Gastroesophageal sphincter (tissue), 3 donors: ENCODE measurements at regions not wholly inside any gene's neighbourhood (a gene's known extent, or its start where the extent isn't known, plus 50 kb on each side); places are given as distances from the start of the nearest gene placed in this dataset.

ENCODE experiments used
- POLR2A ChIP-seq, 2 donors: fragments of 450-650 bp; IDR thresholded peaks; one replicate each; pipeline ENCODE4 v1.6.1; 2017; ENCODE audit warnings: antibody characterized with exemption in 2 of 2, mild to moderate bottlenecking in 2 of 2, moderate library complexity in 1 of 2
- POLR2AphosphoS5 ChIP-seq: sonication (generic); formaldehyde crosslinking; IDR thresholded peaks from one replicate; pipeline ENCODE4 v1.6.1; 2017; ENCODE audit warnings: antibody characterized with exemption
- TF ChIP-seq, protein P1 (sequence below), 4 experiments: fragments of 200-600 bp in 2 of 4; fragments of 450-650 bp in 2 of 4; sonication (generic) in 1 of 4; IDR thresholded peaks; one replicate each; pipeline ENCODE4 v1.5.1; 2017 to 2019; ENCODE audit warnings: antibody characterized with exemption in 4 of 4, mild to moderate bottlenecking in 2 of 4, moderate library complexity in 2 of 4

DNA sequence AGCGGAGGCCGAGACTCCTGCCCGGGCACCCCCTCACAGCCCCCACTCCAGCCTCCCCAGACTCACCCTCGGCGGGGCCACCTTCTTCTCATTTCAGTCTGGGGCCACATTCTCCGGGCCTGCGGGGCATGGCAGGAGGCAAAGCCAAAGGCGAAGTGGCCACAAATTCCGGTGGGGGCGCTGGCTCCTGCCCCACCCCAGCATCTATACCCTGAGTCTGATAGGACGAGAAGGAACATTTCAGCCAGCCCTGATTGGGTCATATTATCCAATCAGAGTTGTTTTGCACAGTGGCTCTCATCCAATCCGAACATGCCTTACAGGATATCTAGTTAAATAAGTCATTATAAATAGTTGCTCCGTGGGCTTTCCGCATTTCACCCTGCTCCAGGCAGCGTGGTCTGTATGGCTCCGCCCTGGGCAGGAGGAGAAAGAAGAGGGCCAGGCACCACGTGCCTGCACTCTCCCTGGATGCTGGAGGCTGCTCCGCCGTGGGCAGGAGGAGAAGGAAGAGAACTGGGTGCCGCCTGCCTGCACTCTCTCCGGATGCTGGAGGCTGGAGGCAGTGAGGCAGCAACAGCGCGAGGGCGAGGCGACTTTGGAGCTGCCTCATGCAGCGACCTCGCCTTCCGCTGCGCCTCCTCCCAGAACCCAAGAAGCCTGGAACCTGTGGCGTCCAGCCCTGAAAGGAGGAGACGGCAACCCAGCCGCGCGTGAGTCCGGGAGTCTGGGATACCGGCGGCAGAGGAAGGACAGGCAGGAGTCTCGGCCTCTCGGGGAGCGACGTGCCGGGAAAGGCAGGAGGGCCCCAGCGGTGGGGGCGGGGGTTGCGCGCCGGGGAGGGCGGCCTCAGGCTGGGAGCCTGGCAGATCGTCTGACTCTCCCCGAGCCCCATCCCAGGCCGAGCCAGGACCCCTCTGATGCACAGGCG, 162.9 kb downstream of the ZNF33B start:
- TF ChIP-seq, protein P1, sequence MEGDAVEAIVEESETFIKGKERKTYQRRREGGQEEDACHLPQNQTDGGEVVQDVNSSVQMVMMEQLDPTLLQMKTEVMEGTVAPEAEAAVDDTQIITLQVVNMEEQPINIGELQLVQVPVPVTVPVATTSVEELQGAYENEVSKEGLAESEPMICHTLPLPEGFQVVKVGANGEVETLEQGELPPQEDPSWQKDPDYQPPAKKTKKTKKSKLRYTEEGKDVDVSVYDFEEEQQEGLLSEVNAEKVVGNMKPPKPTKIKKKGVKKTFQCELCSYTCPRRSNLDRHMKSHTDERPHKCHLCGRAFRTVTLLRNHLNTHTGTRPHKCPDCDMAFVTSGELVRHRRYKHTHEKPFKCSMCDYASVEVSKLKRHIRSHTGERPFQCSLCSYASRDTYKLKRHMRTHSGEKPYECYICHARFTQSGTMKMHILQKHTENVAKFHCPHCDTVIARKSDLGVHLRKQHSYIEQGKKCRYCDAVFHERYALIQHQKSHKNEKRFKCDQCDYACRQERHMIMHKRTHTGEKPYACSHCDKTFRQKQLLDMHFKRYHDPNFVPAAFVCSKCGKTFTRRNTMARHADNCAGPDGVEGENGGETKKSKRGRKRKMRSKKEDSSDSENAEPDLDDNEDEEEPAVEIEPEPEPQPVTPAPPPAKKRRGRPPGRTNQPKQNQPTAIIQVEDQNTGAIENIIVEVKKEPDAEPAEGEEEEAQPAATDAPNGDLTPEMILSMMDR (IDR thresholded peaks at IDR 0.05) = no peak
- TF ChIP-seq POLR2AphosphoS5 (no peak), POLR2A (IDR thresholded peaks at IDR 0.05) (no peak)
